ENCODE measurements at regions not wholly inside any gene's neighbourhood (a gene's known extent, or its start where the extent isn't known, plus 50 kb on each side); places are given as distances from the start of the nearest gene placed in this dataset.

GRCh38 chr18:40402052-40402451 lies 1553.0 kb upstream of the PIK3C3 start:
- H3K9me3 ChIP-seq (ENCODE audit: control insufficient read depth, insufficient read depth, low read length), result no peaks in the 10 kb centered on the region
- no peak for TF ChIP-seq EZH2phosphoT487 (IDR thresholded peaks at IDR 0.05; ENCODE audit: borderline replicate concordance, low read length)

GRCh38 chr18:40388121-40388520 lies 1566.9 kb upstream of the PIK3C3 start:
- H3K27me3 ChIP-seq (ENCODE audit: control insufficient read depth, low read length), result no peaks in the 10 kb centered on the region
- H3K27ac ChIP-seq (ENCODE audit: low read depth, low read length), result no peak overlapping the region
- no peaks in the 10 kb centered on the region for H3K36me3 ChIP-seq (ENCODE audit: control insufficient read depth, low read length)
- H3K4me2 ChIP-seq (ENCODE audit: low read length), result no peak overlapping the region
- no peaks in the 10 kb centered on the region for H3K9me2 ChIP-seq (replicated peaks; ENCODE audit: control insufficient read depth, low read length)
- H3K4me1 ChIP-seq (ENCODE audit: control insufficient read depth, low read length), result no peaks in the 10 kb centered on the region
- H4K20me1 ChIP-seq (ENCODE audit: control insufficient read depth, insufficient read depth, low read depth, low read length), result no peaks in the 10 kb centered on the region
- no peaks in the 10 kb centered on the region for H3K9me3 ChIP-seq (ENCODE audit: control insufficient read depth, insufficient read depth, low read length)
- no peaks in the 10 kb centered on the region for H3K79me2 ChIP-seq (ENCODE audit: control insufficient read depth, low read length)
- no peak for TF ChIP-seq CTCF (IDR thresholded peaks at IDR 0.05; ENCODE audit: low read depth, low read length, poor library complexity, severe bottlenecking)
- no peak for TF ChIP-seq EZH2phosphoT487 (IDR thresholded peaks at IDR 0.05; ENCODE audit: borderline replicate concordance, low read length)
- no peaks in the 10 kb centered on the region for H3F3A ChIP-seq (ENCODE audit: control insufficient read depth, insufficient read depth)
- no peak overlapping the region for H3K4me3 ChIP-seq (ENCODE audit: low read length)

More at GRCh38 chr18:40402052-40402451, 1553.0 kb upstream of the PIK3C3 start:
- H3K9me2 ChIP-seq (replicated peaks; ENCODE audit: control insufficient read depth, low read length), result no peaks in the 10 kb centered on the region
- H3K4me1 ChIP-seq (ENCODE audit: control insufficient read depth, low read length), result no peaks in the 10 kb centered on the region
- no peak overlapping the region for H3K4me3 ChIP-seq (ENCODE audit: low read length)
- H3F3A ChIP-seq (ENCODE audit: control insufficient read depth, insufficient read depth), result no peaks in the 10 kb centered on the region
- no peaks in the 10 kb centered on the region for H3K79me2 ChIP-seq (ENCODE audit: control insufficient read depth, low read length)
- H3K4me2 ChIP-seq (ENCODE audit: low read length), result no peak overlapping the region
- H3K27ac ChIP-seq (ENCODE audit: low read depth, low read length), result no peak overlapping the region
- H3K27me3 ChIP-seq (ENCODE audit: control insufficient read depth, low read length), result no peaks in the 10 kb centered on the region
- no peaks in the 10 kb centered on the region for H4K20me1 ChIP-seq (ENCODE audit: control insufficient read depth, insufficient read depth, low read depth, low read length)
- H3K36me3 ChIP-seq (ENCODE audit: control insufficient read depth, low read length), result no peaks in the 10 kb centered on the region

GRCh38 chr18:40387130-40387787 lies 1567.8 kb upstream of the PIK3C3 start:
- Histone ChIP-seq H3K79me2 (ENCODE audit: control insufficient read depth, low read length) (no peaks in the 10 kb centered on the region), H3K36me3 (ENCODE audit: control insufficient read depth, low read length) (no peaks in the 10 kb centered on the region), H3F3A (ENCODE audit: control insufficient read depth, insufficient read depth) (no peaks in the 10 kb centered on the region), H3K27me3 (ENCODE audit: control insufficient read depth, low read length) (no peaks in the 10 kb centered on the region), H3K4me1 (ENCODE audit: control insufficient read depth, low read length) (no peaks in the 10 kb centered on the region), H4K20me1 (ENCODE audit: control insufficient read depth, insufficient read depth, low read depth, low read length) (no peaks in the 10 kb centered on the region), H3K4me2 (ENCODE audit: low read length) (no peak overlapping the region), H3K9me2 (replicated peaks; ENCODE audit: control insufficient read depth, low read length) (no peaks in the 10 kb centered on the region), H3K27ac (ENCODE audit: low read depth, low read length) (no peak overlapping the region), H3K9me3 (ENCODE audit: control insufficient read depth, insufficient read depth, low read length) (no peaks in the 10 kb centered on the region), H3K4me3 (ENCODE audit: low read length) (no peak overlapping the region)
- TF ChIP-seq EZH2phosphoT487 (IDR thresholded peaks at IDR 0.05; ENCODE audit: borderline replicate concordance, low read length), result no peak
- no peak for TF ChIP-seq CTCF (IDR thresholded peaks at IDR 0.05; ENCODE audit: low read depth, low read length, poor library complexity, severe bottlenecking)

GRCh38 chr18:40382197-40382596 lies 1572.8 kb upstream of the PIK3C3 start:
- Histone ChIP-seq H3K9me3 (ENCODE audit: control insufficient read depth, insufficient read depth, low read length) (no peaks in the 10 kb centered on the region), H3K4me2 (ENCODE audit: low read length) (no peak overlapping the region), H3K4me1 (ENCODE audit: control insufficient read depth, low read length) (no peaks in the 10 kb centered on the region), H3K36me3 (ENCODE audit: control insufficient read depth, low read length) (no peaks in the 10 kb centered on the region), H4K20me1 (ENCODE audit: control insufficient read depth, insufficient read depth, low read depth, low read length) (no peaks in the 10 kb centered on the region), H3K4me3 (ENCODE audit: low read length) (no peak overlapping the region), H3K9me2 (replicated peaks; ENCODE audit: control insufficient read depth, low read length) (no peaks in the 10 kb centered on the region), H3K79me2 (ENCODE audit: control insufficient read depth, low read length) (no peaks in the 10 kb centered on the region), H3K27ac (ENCODE audit: low read depth, low read length) (no peak overlapping the region), H3K27me3 (ENCODE audit: control insufficient read depth, low read length) (no peaks in the 10 kb centered on the region), H3F3A (ENCODE audit: control insufficient read depth, insufficient read depth) (no peaks in the 10 kb centered on the region)
- TF ChIP-seq CTCF (IDR thresholded peaks at IDR 0.05; ENCODE audit: low read depth, low read length, poor library complexity, severe bottlenecking) (no peak), EZH2phosphoT487 (IDR thresholded peaks at IDR 0.05; ENCODE audit: borderline replicate concordance, low read length) (no peak)

Measured in DOHH2 (cell line).